Upper lobe of left lung (tissue), 6 donors: ENCODE measurements at regions not wholly inside any gene's neighbourhood (a gene's known extent, or its start where the extent isn't known, plus 50 kb on each side); places are given as distances from the start of the nearest gene placed in this dataset.

Source experiments
- ATAC-seq, 2 donors: fragments of 200-7000 bp; cut with Tn5 transposase; one replicate each; pipeline ENCODE4 v1.9.1; 2022; ENCODE audit warnings: mild to moderate bottlenecking in 2 of 2, moderate library complexity in 2 of 2; ENCODE audit not compliant: low FRiP score in 2 of 2
- DNase-seq, 2 donors: peaks; one replicate each; pipeline ENCODE4 v3.0.0-alpha.2; 2019 to 2020
- H3K27ac ChIP-seq, 4 donors: fragments of 200-600 bp; sonication (generic); one replicate each; pipeline ENCODE4 v1.5.1; 2016 to 2019
- H3K27me3 ChIP-seq, 4 donors: fragments of 200-600 bp; sonication (generic); one replicate each; pipeline ENCODE4 v1.5.1; 2017 to 2019
- H3K36me3 ChIP-seq, 4 donors: fragments of 200-600 bp; sonication (generic); one replicate each; pipeline ENCODE4 v1.5.1; 2016 to 2019
- H3K4me1 ChIP-seq, 4 donors: fragments of 200-600 bp; sonication (generic); one replicate each; pipeline ENCODE4 v1.5.1; 2018 to 2019
- H3K4me3 ChIP-seq, 4 donors: fragments of 200-600 bp; sonication (generic); one replicate each; pipeline ENCODE4 v1.5.1; 2017 to 2019; ENCODE audit warnings: mild to moderate bottlenecking in 2 of 4, moderate library complexity in 1 of 4
- H3K9me3 ChIP-seq, 4 donors: fragments of 200-600 bp; sonication (generic); one replicate each; pipeline ENCODE4 v1.5.1; 2018 to 2019
- EP300 ChIP-seq, 4 donors: sonication (generic); formaldehyde crosslinking; IDR thresholded peaks; one replicate each; pipeline ENCODE4 v1.5.1; 2017; ENCODE audit warnings: antibody characterized with exemption in 4 of 4, control low read depth in 2 of 4
- POLR2A ChIP-seq, 4 donors: fragments of 450-650 bp; IDR thresholded peaks; one replicate each; pipeline ENCODE4 v1.5.1; 2016 to 2017; ENCODE audit warnings: antibody characterized with exemption in 4 of 4, mild to moderate bottlenecking in 2 of 4
- POLR2AphosphoS5 ChIP-seq, 2 donors: sonication (generic); formaldehyde crosslinking; IDR thresholded peaks; one replicate each; pipeline ENCODE4 v1.5.1; 2017; ENCODE audit warnings: antibody characterized with exemption in 2 of 2
- WGBS, 2 donors: methylation state at CpG; one replicate each; pipeline ENCODE4 v1.1.5; 2017 to 2018; 5-methylcytosine and 5-hydroxymethylcytosine counted together
- TF ChIP-seq, protein P1 (sequence below), 6 experiments: fragments of 450-650 bp in 4 of 6; fragments of 200-600 bp in 2 of 6; sonication (generic) in 2 of 6; IDR thresholded peaks; one replicate each; pipeline ENCODE4 v1.5.1; 2016 to 2019; ENCODE audit warnings: antibody characterized with exemption in 6 of 6
- donor health status: DM: no; HTN: no; CAD: no; lungs with moderate emphysema.
- donor health status: DM: no; HTN: yes; CAD: no; lungs with severe emphysema.

DNA sequence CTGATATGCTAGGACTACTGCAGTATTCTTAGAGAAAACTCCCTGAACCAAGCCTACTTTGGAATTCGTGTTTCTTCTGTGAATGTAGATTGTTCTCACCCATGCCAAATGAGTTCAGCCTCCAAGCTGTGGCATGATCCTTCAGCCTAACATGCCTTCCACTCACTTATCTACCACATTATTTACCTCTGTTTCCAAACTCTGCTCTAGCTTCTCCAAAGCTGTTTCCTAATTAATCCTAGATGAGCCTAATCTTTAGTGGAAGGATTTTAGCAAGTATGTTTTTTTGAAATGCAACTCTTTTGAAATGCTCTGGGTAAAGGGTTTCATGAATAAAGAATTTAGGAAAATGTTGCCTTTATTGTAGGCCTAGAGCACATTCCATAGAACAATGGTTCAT is 152.9 kb upstream of the MMADHC start:
- DNase-seq (no peak), ATAC-seq (no peak)
- TF ChIP-seq POLR2A (IDR thresholded peaks at IDR 0.05) (no peak), POLR2AphosphoS5 (IDR thresholded peaks at IDR 0.05) (no peak), EP300 (IDR thresholded peaks at IDR 0.05) (no peak)
- TF ChIP-seq, protein P1, sequence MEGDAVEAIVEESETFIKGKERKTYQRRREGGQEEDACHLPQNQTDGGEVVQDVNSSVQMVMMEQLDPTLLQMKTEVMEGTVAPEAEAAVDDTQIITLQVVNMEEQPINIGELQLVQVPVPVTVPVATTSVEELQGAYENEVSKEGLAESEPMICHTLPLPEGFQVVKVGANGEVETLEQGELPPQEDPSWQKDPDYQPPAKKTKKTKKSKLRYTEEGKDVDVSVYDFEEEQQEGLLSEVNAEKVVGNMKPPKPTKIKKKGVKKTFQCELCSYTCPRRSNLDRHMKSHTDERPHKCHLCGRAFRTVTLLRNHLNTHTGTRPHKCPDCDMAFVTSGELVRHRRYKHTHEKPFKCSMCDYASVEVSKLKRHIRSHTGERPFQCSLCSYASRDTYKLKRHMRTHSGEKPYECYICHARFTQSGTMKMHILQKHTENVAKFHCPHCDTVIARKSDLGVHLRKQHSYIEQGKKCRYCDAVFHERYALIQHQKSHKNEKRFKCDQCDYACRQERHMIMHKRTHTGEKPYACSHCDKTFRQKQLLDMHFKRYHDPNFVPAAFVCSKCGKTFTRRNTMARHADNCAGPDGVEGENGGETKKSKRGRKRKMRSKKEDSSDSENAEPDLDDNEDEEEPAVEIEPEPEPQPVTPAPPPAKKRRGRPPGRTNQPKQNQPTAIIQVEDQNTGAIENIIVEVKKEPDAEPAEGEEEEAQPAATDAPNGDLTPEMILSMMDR (IDR thresholded peaks at IDR 0.05), result no peak
- no peak overlapping the region for H3K27ac ChIP-seq
- H3K9me3 ChIP-seq, result no peaks in the 10 kb centered on the region
- WGBS, 2 donors, result 79 to 82% methylated on average over 1 of the region's 1 CpG
- no peaks in the 10 kb centered on the region for H3K4me1 ChIP-seq
- H3K27me3 ChIP-seq, result no peaks in the 10 kb centered on the region
- no peaks in the 10 kb centered on the region for H3K36me3 ChIP-seq
- no peak overlapping the region for H3K4me3 ChIP-seq

DNA sequence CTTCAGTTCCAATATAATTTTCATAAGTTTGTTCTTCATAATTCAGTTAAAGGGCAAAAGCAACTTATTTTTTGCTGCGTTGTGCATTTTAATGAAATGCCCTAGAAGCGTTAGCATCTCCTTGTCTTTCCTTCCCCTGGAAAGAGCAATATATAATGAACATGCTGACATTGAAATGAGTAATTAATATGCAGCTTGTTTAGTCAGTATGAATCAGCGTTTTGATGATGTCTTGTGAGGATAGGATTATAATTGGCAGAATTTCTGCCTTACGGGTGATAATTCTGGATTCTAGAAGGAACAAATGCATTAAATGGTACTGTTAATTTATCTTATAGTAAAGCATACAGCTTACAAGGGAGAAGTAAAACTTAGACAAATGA is 152.3 kb upstream of the MMADHC start:
- WGBS, 2 donors, result 89 to 97% methylated on average over 4 of the region's 4 CpGs
- no peak overlapping the region for H3K27ac ChIP-seq
- TF ChIP-seq EP300 (IDR thresholded peaks at IDR 0.05), result no peak
- TF ChIP-seq, protein P1 (IDR thresholded peaks at IDR 0.05), result no peak
- TF ChIP-seq POLR2AphosphoS5 (IDR thresholded peaks at IDR 0.05), result no peak
- no peak for TF ChIP-seq POLR2A (IDR thresholded peaks at IDR 0.05)
- no peaks in the 10 kb centered on the region for H3K4me1 ChIP-seq
- H3K4me3 ChIP-seq, result no peak overlapping the region
- H3K9me3 ChIP-seq, result no peaks in the 10 kb centered on the region
- DNase-seq, result no peak
- no peak for ATAC-seq
- no peaks in the 10 kb centered on the region for H3K27me3 ChIP-seq
- no peaks in the 10 kb centered on the region for H3K36me3 ChIP-seq

DNA sequence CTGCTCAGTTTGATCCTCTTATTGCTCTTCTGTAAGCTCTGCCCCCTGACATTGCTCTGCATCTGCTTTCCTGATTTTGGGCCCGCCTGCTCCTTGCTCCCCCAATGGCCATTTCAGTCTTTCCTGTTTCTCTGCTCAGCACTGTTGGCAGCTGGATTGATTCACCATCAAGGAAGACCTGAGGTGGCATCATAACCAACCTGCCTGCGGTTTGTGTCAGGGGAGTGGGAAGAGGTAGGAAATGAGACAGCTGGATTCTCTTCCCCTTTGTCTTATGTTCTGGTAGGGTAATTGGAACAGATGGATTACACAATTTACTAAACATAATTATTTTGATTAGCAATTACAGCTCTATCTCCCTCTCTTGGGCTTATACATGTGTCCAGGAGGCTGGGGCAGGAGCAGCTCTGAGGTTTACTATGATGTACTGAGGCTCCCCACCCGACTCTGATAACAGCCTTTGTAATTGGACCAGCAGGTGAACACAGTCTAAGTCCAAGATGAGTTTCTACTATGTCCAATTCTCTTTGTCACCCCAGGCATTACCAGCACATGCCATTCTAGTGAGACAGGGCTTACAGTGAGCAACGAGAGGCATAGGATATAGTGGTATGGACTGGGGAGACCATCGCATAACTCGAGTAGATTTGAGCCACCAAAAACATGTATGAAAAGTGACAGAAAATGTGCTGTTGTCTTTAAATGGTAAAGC is 151.8 kb upstream of the MMADHC start:
- Histone ChIP-seq H3K27me3 (no peaks in the 10 kb centered on the region), H3K9me3 (no peaks in the 10 kb centered on the region), H3K36me3 (no peaks in the 10 kb centered on the region), H3K4me3 (no peak overlapping the region), H3K27ac (no peak overlapping the region), H3K4me1 (no peaks in the 10 kb centered on the region)
- 89 to 95% methylated on average over 6 of the region's 6 CpGs for WGBS, 2 donors
- no peak for TF ChIP-seq POLR2A (IDR thresholded peaks at IDR 0.05)
- no peak for TF ChIP-seq EP300 (IDR thresholded peaks at IDR 0.05)
- TF ChIP-seq, protein P1 (IDR thresholded peaks at IDR 0.05), result no peak
- no peak for TF ChIP-seq POLR2AphosphoS5 (IDR thresholded peaks at IDR 0.05)
- no peak for DNase-seq
- ATAC-seq, result no peak

DNA sequence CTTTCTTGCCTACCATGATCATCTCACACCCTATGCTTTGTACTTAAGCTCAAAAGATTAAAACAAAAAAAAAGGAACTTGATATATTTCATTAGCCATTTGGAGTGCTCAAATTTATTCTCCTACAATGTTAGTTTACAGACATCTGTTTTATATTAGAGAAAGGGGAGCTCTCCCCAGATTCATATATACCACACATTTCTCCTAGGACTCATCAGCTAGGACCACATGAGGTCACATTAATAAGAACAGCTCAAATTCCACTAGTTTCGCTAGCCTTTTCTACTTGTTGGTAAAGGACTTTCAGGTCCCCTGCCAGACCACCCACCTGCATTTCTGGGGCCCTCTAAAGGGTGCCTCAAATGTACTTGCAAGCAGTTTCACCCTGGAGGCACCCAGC is 151.2 kb upstream of the MMADHC start:
- Histone ChIP-seq H3K36me3 (no peaks in the 10 kb centered on the region), H3K27me3 (no peaks in the 10 kb centered on the region), H3K27ac (no peak overlapping the region), H3K9me3 (no peaks in the 10 kb centered on the region), H3K4me1 (no peaks in the 10 kb centered on the region), H3K4me3 (no peak overlapping the region)
- no peak for DNase-seq
- WGBS, 2 donors, result 73 to 88% methylated on average over 1 of the region's 1 CpG
- no peak for ATAC-seq
- no peak for TF ChIP-seq POLR2A (IDR thresholded peaks at IDR 0.05)

DNA sequence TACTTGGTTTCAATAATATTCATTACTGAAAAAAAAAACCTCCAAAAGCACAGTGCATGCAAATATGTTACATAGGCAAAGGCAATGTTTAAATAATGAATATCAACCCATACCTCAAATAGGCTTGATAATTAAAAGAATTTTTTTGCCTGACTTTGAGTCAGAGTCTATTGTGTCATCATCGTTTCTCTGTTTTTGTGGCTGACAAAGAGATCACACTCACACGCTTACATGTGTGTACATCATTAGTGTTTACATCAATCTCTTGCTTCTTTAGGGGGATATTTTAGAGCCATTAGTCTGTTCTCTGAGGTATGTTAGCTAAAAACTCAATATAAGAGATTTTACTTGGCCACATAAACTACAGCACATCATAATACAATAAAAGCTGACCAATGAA is 150.3 kb upstream of the MMADHC start:
- Histone ChIP-seq H3K27ac (no peak overlapping the region), H3K4me1 (no peaks in the 10 kb centered on the region), H3K36me3 (no peaks in the 10 kb centered on the region), H3K27me3 (no peaks in the 10 kb centered on the region), H3K9me3 (no peaks in the 10 kb centered on the region), H3K4me3 (no peak overlapping the region)
- ATAC-seq (no peak), DNase-seq (no peak)
- 94 to 97% methylated on average over 2 of the region's 2 CpGs for WGBS, 2 donors
- TF ChIP-seq POLR2AphosphoS5 (IDR thresholded peaks at IDR 0.05) (no peak), POLR2A (IDR thresholded peaks at IDR 0.05) (no peak), EP300 (IDR thresholded peaks at IDR 0.05) (no peak)
- TF ChIP-seq, protein P1 (IDR thresholded peaks at IDR 0.05), result no peak
